ENCODE measurements at regions not wholly inside any gene's neighbourhood (a gene's known extent, or its start where the extent isn't known, plus 50 kb on each side); places are given as distances from the start of the nearest gene placed in this dataset.

DNA sequence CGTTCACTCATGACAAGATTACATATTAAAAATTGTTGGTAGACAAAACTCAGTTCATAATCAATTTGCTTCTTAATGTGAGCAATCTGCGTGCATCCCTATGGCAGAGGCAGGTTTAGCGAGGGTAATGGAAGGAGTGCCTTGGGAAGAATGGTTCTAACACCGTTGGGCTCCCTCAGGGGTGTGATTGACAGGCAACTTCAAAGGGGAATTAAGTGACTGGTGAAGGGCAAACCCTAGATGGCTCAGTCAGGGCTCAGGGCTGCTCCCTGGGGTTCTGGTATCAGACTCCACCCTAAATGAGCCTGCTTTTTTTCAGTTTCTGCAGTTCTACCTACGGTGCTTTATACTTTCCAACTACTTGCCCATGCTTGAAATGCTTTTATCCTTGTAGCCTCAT is 419.5 kb upstream of the CELF4 start:
- DNase-seq, result no peak

DNA sequence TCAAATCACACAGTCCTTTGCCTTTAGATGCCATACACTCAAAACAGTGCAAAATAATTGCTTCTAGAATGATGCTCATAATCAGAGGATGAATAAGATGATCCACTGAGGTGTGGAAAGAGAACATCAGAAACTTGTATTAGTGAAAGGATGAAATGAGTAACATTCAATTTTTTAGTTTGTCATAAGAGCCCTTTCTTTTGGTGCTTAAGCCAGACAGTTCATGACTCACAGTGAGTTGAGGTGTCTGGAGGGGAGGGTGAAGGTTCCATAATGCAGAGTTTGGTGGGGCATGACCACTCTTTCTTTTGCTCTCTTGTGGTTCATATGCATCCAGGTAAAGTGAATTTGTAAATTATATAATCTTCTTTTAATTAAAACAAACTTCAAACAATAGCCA is 415.0 kb upstream of the CELF4 start:
- DNase-seq, result no peak

DNA sequence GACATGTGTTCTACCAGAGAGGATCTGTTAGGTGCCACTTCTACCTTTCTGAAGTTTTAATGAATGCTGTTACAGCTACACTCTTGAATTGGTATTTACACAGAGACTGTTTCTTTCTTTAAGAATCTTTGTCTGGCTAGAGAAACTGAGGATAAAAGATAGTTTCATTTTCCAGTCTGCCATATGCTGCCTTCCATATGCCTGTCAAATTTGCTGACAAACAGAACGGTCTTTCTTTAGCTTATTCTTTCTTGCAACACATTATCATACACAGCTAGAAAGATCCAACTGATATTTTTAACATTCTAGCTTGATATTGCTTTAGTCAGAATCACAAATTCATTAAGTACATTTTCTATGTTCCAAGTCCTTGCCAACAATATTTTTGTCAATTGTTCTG is 409.8 kb upstream of the CELF4 start:
- DNase-seq, result no peak

DNA sequence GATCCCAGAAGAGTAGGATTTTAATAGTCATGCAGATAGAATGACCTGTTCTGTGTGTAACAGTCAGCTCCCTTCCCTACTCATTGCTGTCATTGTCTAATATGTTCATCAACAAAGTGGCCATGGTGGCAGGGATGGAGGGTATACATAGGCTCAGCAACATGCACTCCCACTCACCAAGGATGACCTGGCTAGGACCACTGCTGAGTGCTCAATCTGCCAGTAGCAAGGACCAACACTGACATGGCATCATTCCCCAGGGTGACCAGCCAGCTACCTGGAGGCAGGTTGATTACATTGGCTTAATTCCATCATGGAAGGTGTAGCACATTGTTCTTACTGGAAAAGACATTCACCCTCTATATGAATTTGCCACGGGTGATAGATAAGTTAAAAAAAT is 401.7 kb upstream of the CELF4 start:
- DNase-seq, result no peak

DNA sequence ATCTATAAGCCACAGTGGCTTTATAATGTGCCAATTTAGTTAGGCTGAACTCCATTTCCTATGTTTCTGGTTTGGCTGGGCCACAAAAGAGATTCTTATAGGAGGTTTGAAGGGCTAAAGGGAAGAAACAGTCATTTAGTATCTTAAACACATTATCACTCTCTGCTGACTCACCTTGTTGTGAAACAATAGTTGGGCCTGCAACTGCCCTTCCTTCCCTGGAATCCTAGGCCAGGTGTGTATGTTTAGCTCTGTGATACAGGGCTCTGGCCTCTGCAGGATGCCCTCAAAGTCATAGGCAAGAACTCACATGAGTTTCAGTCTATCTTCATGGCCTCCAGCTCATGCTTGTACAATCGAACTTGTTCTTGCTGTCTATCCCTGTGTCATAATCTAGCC is 400.0 kb upstream of the CELF4 start:
- DNase-seq, result no peak

DNA sequence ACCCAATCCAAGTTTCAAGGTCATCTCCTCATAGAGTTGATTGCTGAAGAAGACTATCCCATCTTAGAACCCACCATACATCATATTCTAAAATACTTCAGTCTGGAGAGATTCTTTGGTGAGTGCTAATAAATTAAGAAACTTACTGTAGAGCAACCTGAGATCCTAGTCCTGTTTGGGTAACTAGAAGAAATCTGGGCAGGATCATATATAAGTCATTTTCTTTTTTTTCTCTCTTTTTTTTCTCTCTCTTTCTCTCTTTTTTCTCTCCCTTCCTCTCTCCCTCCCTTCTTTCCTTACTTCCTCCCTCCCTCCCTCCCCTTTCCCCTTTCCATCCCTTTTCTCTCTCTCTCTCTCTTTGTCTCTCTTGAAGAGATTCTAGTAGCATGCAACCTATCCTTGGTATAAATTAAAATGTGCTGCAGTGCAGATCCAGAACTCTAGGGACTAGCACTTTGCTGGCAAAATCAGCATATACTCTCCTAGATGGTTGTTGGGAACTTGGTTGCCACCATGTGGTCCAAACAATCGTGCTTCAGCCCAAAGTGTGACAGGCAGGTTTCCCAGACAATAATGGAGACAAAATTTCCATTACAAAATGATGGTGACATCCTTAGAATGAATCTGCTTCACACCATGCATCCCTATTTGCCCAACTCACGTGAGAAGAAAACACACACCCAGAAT is 399.4 kb upstream of the CELF4 start:
- DNase-seq, result no peak

DNA sequence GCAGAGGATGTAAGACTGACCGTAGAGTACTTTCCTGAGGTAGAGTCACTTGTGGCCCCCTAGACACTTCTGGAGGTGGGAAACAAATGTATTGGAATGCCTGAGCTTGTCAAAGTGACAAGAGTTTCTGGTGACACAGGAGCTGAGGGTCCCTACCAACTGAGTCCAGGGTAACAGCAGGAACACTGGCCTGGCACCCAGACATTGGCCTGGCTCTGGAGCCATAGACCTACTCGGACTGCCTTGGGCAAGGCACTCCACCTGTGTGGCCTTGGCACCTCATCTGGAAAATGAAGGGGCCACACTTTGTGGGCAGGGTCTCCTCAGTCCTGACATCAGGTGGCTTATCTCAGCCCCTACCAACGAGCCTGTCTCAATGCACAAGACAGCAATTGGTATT is 398.2 kb upstream of the CELF4 start:
- no peak for DNase-seq

- DNase-seq, result no peak
Observed at GRCh38 chr18:37962316-37962966, 396.8 kb upstream of the CELF4 start.

GRCh38 chr18:37958499-37958898 is 392.9 kb upstream of the CELF4 start:
- no peak for DNase-seq

DNA sequence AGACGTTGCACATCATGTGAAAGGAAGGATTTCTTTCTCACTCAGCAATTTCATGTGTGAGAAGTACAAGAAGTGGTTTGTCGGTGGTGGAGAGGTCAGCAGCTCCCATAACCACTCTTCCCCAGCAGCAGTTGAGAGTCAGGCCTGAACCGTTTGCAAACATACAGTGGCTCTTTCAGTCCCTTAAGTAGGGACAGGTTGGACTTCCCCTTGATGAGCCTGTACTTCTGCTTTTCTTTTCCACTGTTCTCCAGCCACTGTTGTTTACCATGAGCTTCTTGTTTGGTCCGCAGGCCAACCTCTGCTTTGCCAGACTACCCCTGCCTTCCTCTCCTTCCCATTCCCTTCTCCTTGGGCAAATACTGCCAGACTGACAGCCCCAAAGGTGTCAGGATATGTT is 391.3 kb upstream of the CELF4 start:
- DNase-seq, result no peak

DNA sequence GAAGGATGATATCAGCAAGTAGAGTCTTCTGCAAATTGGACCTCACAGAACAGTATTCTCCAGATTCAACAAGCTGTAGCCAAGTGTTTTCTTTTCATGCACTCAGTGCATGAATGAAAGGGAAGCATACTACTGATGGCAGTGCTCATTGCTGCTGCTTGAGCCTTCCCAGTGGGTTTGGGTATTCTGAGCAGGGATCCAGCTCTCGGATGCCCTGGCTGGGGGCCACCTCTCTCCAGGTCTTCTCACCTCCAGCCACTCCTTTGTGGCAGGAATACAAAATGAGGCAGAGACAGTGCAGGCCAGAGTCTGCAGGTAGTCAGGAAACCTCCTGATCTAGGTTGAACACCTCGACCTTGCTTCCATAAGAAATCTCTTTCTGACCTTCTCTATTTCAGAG is 390.4 kb upstream of the CELF4 start:
- DNase-seq, result no peak

DNA sequence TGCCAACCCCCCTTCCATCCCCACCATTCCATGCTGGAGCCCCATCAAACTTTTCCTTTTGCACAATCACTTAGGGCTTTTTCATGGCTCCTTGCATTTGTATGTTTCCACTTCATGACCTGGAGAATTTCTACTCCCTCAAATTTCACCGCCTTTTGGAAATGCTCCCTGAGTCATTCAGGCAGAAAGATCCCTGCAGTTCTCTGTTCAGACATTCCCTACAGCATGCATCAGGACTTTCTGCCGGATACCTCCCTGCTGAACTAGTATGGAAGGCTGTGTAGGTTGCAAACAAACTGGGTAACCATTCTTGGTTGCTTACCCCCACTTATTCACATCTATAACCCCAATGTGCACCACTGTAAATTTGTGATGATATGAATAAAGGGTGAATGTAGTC is 389.6 kb upstream of the CELF4 start:
- no peak for DNase-seq

GRCh38 chr18:37953876-37954275 is 388.3 kb upstream of the CELF4 start:
- DNase-seq, result no peak

- no peak for DNase-seq
Observed at GRCh38 chr18:37948471-37948870, 382.9 kb upstream of the CELF4 start.

GRCh38 chr18:37946324-37946723 is 380.7 kb upstream of the CELF4 start:
- no peak for DNase-seq

GRCh38 chr18:37944700-37945270 is 379.2 kb upstream of the CELF4 start:
- DNase-seq, result no peak

GRCh38 chr18:37937287-37937686 is 371.7 kb upstream of the CELF4 start:
- DNase-seq, result no peak

DNA sequence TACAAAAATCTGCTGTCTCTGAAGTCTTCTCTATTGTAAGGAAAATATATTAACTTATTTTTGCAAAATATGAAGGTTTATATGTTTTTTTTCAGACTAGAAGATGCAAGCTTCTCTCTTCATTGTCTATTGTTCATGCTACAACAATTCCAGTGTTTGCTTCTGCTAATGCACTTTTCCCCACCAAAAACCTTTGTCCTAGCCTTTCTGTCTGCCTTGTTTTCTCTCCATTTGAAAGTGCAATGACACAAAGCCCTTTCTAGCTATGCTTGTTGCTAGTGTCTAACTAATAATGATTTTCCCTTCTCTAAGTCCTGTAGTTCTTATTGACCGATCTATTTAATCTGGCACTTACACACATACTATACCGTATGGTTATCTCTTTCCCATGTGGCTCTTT is 369.5 kb upstream of the CELF4 start:
- DNase-seq, result no peak

GRCh38 chr18:37930640-37931039 is 365.0 kb upstream of the CELF4 start:
- no peak for DNase-seq

- DNase-seq, result no peak
Observed at GRCh38 chr18:37922162-37922561, 356.6 kb upstream of the CELF4 start.

GRCh38 chr18:37920865-37921264 is 355.3 kb upstream of the CELF4 start:
- no peak for DNase-seq

DNA sequence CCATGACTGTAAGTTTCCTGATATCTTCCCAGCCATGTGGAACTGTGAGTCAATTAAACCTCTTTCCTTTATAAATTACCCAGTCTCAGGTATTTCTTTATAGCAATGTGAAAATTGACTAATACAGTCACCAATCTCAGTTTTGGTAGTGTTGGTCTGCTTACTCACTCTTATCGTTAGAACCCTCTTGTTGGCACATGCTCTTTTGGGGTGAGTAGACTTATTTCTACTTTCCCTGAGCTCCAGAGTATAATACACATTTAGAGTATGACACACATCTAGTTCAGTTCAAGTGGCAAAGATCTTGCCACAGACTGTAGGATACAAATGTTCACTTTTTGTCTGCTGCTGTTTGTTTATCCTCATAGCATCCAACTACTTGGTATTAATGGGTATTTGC is 347.5 kb upstream of the CELF4 start:
- no peak for DNase-seq

DNA sequence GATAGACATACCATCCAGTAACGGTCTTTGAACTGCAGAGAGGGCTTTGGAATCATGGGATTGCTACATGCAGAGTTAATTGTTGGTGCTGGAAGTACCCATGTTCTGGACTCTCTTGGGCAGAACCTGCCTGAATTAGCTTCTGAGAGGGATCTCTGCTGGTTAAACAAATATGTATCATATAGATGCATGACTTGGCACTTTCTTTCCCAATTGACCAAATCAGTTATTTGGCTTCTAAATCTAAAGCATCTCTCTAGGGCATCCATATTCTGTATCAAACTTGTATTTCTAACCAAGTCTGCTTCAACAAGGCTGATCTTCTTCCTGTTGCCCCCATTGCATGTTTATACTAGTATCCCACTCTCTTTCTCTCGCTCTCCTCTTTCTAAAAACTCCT is 336.7 kb upstream of the CELF4 start:
- no peak for DNase-seq

DNA sequence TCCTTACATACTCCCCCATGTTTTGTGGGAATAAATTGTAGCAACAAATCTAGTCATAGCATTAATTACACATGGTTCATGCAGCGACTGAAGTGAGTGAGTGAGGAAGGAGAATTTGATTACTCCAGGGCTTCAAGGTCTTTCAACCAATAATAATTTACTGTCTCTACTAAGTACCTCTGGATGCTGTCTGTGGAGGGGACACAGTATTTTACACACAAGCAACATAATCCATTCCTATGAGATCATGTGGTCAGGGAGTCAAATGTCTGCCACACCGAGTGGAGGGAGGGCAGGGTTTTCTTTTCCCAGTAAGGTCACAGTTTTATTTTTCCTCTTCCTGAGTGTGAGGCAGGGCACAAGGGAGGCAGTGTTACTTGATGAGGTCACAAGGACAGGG is 334.7 kb upstream of the CELF4 start:
- DNase-seq, result no peak

DNA sequence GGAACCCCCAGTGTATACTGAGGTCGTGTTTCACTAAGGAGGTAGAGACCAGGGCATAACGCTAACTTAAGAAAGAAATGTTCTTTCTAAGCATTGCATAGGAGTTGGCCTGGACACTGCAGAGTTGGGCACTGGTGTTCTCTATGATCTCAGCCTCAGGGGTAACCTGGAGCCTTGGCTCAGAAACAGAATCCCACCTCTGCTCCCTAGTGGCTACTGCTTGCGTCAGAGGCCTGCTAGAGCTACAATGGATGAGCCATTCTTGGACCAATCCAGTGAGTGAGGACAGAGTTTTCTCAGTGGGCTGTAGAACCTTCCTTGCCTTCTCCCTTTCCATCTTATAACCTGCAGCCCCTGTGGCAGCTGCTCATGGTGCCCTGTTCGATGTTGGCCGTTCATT is 324.4 kb upstream of the CELF4 start:
- no peak for DNase-seq

All from inflammatory macrophage treated with lipopolysaccharide for 1 hour (primary cell).